ENCODE measurements at regions not wholly inside any gene's neighbourhood (a gene's known extent, or its start where the extent isn't known, plus 50 kb on each side); places are given as distances from the start of the nearest gene placed in this dataset.

DNA sequence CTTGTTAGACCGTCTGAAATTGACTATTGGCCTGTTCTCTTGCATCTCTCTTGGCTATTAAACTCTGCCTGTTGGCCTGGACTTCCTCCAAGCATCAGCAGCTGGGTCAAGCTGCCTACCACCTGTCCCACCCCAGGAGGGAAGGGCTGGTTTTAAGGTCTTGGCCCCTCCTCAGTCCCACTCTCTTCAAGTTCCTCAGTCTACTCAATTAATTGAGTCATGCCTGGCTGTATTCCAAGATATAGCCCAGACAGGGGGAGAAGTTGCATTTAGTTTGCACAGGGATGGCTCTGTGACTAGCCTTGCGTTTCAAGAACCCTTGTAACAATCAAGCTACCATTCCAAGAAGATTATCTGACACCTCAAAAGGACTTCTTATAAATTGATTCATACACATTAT lies 113.8 kb upstream of the GLI3 start:
- in situ Hi-C loops (cut with MboI; ENCODE audit: low sequenced_read_pairs in 4 of 4), result no loop called here
- Histone ChIP-seq H3K27ac (no peak overlapping the region), H3K36me3 (no peaks in the 10 kb centered on the region), H3K27me3 (no peaks in the 10 kb centered on the region), H3K4me1 (peaks cover 0 to under 1% of the 10 kb centered on the region in 2 donors), H3K9me3 (no peaks in the 10 kb centered on the region), H3K4me3 (no peak overlapping the region)
- DNase-seq (no peak), ATAC-seq (no peak)
- intact Hi-C loops (cut with DNase I; ENCODE audit: low total_unique reads), result no loop called here
- TF ChIP-seq POLR2A (IDR thresholded peaks at IDR 0.05), result no peak
- TF ChIP-seq, protein P1, sequence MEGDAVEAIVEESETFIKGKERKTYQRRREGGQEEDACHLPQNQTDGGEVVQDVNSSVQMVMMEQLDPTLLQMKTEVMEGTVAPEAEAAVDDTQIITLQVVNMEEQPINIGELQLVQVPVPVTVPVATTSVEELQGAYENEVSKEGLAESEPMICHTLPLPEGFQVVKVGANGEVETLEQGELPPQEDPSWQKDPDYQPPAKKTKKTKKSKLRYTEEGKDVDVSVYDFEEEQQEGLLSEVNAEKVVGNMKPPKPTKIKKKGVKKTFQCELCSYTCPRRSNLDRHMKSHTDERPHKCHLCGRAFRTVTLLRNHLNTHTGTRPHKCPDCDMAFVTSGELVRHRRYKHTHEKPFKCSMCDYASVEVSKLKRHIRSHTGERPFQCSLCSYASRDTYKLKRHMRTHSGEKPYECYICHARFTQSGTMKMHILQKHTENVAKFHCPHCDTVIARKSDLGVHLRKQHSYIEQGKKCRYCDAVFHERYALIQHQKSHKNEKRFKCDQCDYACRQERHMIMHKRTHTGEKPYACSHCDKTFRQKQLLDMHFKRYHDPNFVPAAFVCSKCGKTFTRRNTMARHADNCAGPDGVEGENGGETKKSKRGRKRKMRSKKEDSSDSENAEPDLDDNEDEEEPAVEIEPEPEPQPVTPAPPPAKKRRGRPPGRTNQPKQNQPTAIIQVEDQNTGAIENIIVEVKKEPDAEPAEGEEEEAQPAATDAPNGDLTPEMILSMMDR (IDR thresholded peaks at IDR 0.05 in 4 of 5, conservative IDR thresholded peaks at IDR 0.05 in 1 of 5), result no peak

DNA sequence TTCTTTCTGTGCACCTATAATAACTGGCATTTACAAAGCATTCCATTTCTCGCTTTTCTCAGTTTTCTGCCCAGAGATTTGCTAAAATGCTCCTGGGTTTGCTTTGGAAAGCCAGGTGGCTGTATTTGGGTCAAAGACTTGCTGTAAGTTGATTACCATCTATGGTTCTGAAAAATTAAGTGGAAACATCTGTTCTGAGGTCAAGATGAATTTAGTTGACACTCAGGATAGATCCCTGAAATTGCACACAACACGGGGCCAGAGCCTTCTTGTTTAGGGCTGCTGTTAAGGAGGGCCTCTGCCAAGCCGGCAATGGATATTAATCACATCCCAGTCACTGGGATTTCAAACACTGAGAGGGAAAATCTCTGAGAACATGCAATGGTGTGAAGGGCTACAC lies 111.6 kb upstream of the GLI3 start:
- no peak for ATAC-seq
- H3K9me3 ChIP-seq, result no peaks in the 10 kb centered on the region
- intact Hi-C loops (cut with DNase I; ENCODE audit: low total_unique reads) (no loop called here), in situ Hi-C loops (cut with MboI; ENCODE audit: low sequenced_read_pairs in 4 of 4) (no loop called here)
- no peaks in the 10 kb centered on the region for H3K27me3 ChIP-seq
- no peak overlapping the region for H3K27ac ChIP-seq
- H3K4me1 ChIP-seq, result peaks cover 0 to 4% of the 10 kb centered on the region in 2 donors
- DNase-seq, result no peak
- H3K4me3 ChIP-seq, result no peak overlapping the region
- H3K36me3 ChIP-seq, result no peaks in the 10 kb centered on the region
- no peak for TF ChIP-seq POLR2A (IDR thresholded peaks at IDR 0.05)
- TF ChIP-seq, protein P1 (IDR thresholded peaks at IDR 0.05 in 4 of 5, conservative IDR thresholded peaks at IDR 0.05 in 1 of 5), result no peak

DNA sequence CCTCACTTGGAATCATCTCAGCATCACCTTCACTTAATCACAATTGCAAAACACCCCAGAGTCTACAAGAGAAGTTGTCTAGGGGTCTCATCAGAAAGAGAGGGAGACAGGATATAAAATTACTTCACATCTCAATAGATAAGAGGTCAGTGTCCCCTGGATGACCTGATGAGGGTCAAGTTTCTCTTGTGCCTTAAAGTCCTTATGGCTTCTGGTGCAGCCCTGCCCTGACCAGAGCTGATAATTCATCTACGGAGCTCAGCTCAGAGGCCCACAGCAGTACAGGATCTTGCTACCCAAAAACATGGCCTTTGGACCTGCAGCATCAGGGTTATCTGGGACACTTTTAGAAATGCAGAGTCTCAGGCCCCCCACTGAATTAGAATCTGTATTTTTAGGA lies 111.1 kb upstream of the GLI3 start:
- Histone ChIP-seq H3K9me3 (no peaks in the 10 kb centered on the region), H3K4me3 (no peak overlapping the region), H3K4me1 (peaks cover 0 to 4% of the 10 kb centered on the region in 2 donors), H3K36me3 (no peaks in the 10 kb centered on the region), H3K27ac (no peak overlapping the region), H3K27me3 (no peaks in the 10 kb centered on the region)
- in situ Hi-C loops (cut with MboI; ENCODE audit: low sequenced_read_pairs in 4 of 4), result no loop called here
- intact Hi-C loops (cut with DNase I; ENCODE audit: low total_unique reads), result no loop called here
- TF ChIP-seq, protein P1 (IDR thresholded peaks at IDR 0.05 in 4 of 5, conservative IDR thresholded peaks at IDR 0.05 in 1 of 5), result no peak
- no peak for TF ChIP-seq POLR2A (IDR thresholded peaks at IDR 0.05)
- DNase-seq, result no peak
- ATAC-seq, result no peak

DNA sequence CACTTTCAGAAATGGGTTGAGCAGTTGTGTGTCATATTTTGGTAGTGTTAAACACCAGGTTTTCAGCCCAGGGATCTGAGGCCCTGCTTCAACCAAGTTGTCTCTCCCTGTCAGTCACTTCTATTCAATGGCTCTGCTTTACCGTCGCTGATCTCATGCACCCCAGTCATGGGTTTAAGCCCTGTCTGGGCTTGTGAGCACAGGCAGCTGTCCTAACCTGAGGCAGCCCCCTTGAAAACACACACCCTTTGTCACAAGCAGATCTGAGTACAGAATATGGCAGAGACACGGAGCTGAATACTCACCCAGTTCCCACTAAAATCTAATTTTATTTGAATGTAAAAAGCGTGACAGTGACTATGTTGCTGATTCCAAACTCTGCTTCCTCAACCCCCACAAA lies 110.6 kb upstream of the GLI3 start:
- no peak overlapping the region for H3K27ac ChIP-seq
- in situ Hi-C loops (cut with MboI; ENCODE audit: low sequenced_read_pairs in 4 of 4), result no loop called here
- DNase-seq, result no peak
- H3K4me3 ChIP-seq, result no peak overlapping the region
- TF ChIP-seq POLR2A (IDR thresholded peaks at IDR 0.05), result no peak
- TF ChIP-seq, protein P1 (IDR thresholded peaks at IDR 0.05 in 4 of 5, conservative IDR thresholded peaks at IDR 0.05 in 1 of 5), result no peak
- H3K9me3 ChIP-seq, result no peaks in the 10 kb centered on the region
- H3K27me3 ChIP-seq, result no peaks in the 10 kb centered on the region
- intact Hi-C loops (cut with DNase I; ENCODE audit: low total_unique reads), result no loop called here
- no peaks in the 10 kb centered on the region for H3K36me3 ChIP-seq
- no peak for ATAC-seq
- H3K4me1 ChIP-seq, result peaks cover 0 to 6% of the 10 kb centered on the region in 2 donors

All from gastrocnemius medialis (tissue), 4 donors.